D721Med (cell line): ENCODE measurements at regions not wholly inside any gene's neighbourhood (a gene's known extent, or its start where the extent isn't known, plus 50 kb on each side); places are given as distances from the start of the nearest gene placed in this dataset.
"Not testable (repeated sequence)": the region's sequence is repeated elsewhere in the genome, so short reads cannot be mapped to it uniquely, and the experiment has no call there.

Source experiments
- DNase-seq: peaks from one replicate; pipeline ENCODE4 v3.0.0; 2011; ENCODE audit warnings: low spot score; ENCODE audit not compliant: insufficient read length
- FAIRE-seq: peaks from 2 replicates; lab custom pipeline; 2011; peaks lifted over from hg19 to GRCh38; lab: Jason Lieb, UNC
- CTCF ChIP-seq: IDR thresholded peaks from 2 replicates; pipeline ENCODE4 v1.5.1; 2012; ENCODE audit warnings: mild to moderate bottlenecking, control low read depth; ENCODE audit not compliant: insufficient read depth; ENCODE audit errors: missing control alignments

- DNase-seq (no peak), FAIRE-seq (no peak)
- no peak for TF ChIP-seq CTCF
These were observed 244.6 kb downstream of the GJA1 start for GRCh38 chr6:121680058-121680457.

- no peak for FAIRE-seq
- no peak for TF ChIP-seq CTCF
- DNase-seq = no peak
These were observed 247.2 kb downstream of the GJA1 start for GRCh38 chr6:121682666-121683065.

GRCh38 chr6:121685806-121686205, 250.4 kb downstream of the GJA1 start:
- not testable (repeated sequence) for DNase-seq, FAIRE-seq

DNA sequence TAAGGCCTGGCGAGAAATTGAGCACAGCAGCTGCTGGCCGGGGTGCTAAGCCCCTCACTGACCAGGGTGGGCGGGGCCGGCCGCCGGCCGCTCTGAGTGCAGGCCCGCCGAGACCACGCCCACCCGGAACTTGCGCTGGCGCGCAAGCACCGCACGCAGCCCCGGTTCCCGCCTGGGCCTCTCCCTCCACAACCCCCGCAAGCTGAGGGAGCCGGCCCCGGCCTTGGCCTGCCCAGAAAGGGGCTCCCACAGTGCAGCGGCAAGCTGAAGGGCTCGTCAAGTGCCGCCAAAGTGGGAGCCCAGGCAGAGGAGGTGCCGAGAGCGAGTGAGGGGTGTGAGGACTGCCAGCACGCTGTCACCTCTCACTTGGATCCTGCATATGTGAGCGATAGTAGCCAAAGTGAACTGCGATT, 251.2 kb downstream of the GJA1 start:
- TF ChIP-seq CTCF = no peak
- FAIRE-seq (no peak), DNase-seq (no peak)

- FAIRE-seq = no peak
- no peak for TF ChIP-seq CTCF
- no peak for DNase-seq
These were observed 253.5 kb downstream of the GJA1 start for GRCh38 chr6:121688974-121689373.

DNA sequence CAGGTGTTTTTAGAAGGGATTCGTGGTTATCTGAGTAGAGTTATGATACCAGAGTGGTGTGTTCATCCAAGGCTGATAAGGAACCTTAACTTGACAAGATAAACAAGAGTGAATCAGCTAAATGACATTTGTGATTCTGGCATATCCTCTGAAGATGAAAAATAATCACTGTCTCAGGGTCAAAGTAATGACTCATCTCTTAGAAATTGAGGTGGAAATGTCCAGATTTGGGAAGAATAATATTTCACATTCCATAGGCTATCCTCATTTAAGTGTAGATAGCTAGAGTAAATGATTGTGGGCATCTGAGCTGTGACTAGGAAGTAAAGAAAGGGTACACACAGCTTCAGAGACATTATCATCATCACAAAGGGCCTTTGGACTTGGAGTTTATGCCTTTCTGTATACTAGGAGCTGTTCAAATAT, 255.7 kb downstream of the GJA1 start:
- DNase-seq (no peak), FAIRE-seq (no peak)
- TF ChIP-seq CTCF = no peak

- TF ChIP-seq CTCF = no peak
- DNase-seq (no peak), FAIRE-seq (no peak)
These were observed 258.9 kb downstream of the GJA1 start for GRCh38 chr6:121694389-121694788.

GRCh38 chr6:121694801-121695251, 259.4 kb downstream of the GJA1 start:
- no peak for DNase-seq
- no peak for FAIRE-seq
- TF ChIP-seq CTCF = no peak
